ENCODE measurements at regions not wholly inside any gene's neighbourhood (a gene's known extent, or its start where the extent isn't known, plus 50 kb on each side); places are given as distances from the start of the nearest gene placed in this dataset.

GRCh38 chr2:105487142-105488069, 88.6 kb upstream of the FHL2 start:
- TF ChIP-seq TAF1 (IDR thresholded peaks at IDR 0.05; ENCODE audit: low read depth) (no peak), EP300 (IDR thresholded peaks at IDR 0.05; ENCODE audit: borderline replicate concordance) (no peak), TEAD4 (IDR thresholded peaks at IDR 0.05) (no peak), RAD21 (IDR thresholded peaks at IDR 0.05; ENCODE audit: low read depth) (no peak), YY1 (IDR thresholded peaks at IDR 0.05; ENCODE audit: low read depth) (no peak)
- TF ChIP-seq, protein P1, sequence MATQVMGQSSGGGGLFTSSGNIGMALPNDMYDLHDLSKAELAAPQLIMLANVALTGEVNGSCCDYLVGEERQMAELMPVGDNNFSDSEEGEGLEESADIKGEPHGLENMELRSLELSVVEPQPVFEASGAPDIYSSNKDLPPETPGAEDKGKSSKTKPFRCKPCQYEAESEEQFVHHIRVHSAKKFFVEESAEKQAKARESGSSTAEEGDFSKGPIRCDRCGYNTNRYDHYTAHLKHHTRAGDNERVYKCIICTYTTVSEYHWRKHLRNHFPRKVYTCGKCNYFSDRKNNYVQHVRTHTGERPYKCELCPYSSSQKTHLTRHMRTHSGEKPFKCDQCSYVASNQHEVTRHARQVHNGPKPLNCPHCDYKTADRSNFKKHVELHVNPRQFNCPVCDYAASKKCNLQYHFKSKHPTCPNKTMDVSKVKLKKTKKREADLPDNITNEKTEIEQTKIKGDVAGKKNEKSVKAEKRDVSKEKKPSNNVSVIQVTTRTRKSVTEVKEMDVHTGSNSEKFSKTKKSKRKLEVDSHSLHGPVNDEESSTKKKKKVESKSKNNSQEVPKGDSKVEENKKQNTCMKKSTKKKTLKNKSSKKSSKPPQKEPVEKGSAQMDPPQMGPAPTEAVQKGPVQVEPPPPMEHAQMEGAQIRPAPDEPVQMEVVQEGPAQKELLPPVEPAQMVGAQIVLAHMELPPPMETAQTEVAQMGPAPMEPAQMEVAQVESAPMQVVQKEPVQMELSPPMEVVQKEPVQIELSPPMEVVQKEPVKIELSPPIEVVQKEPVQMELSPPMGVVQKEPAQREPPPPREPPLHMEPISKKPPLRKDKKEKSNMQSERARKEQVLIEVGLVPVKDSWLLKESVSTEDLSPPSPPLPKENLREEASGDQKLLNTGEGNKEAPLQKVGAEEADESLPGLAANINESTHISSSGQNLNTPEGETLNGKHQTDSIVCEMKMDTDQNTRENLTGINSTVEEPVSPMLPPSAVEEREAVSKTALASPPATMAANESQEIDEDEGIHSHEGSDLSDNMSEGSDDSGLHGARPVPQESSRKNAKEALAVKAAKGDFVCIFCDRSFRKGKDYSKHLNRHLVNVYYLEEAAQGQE (IDR thresholded peaks at IDR 0.05; ENCODE audit: low read depth) = no peak
